HL-60 (cell line): ENCODE measurements at regions not wholly inside any gene's neighbourhood (a gene's known extent, or its start where the extent isn't known, plus 50 kb on each side); places are given as distances from the start of the nearest gene placed in this dataset.

Source experiments
- DNase-seq, 2 experiments: peaks; one replicate each; pipeline ENCODE4 v3.0.0-alpha.2; 2010 to 2020; ENCODE audit warnings: low read depth in 1 of 2, low spot score in 1 of 2
- H3K27ac ChIP-seq: fragments of 250-450 bp; sonication (Bioruptor Pico); replicated peaks from 2 replicates; pipeline ENCODE4 v1.5.1; 2020; ENCODE audit warnings: mild to moderate bottlenecking, moderate library complexity
- H3K27me3 ChIP-seq: fragments of 250-450 bp; sonication (Bioruptor Pico); 2 replicates; pipeline ENCODE4 v1.5.1; 2021; ENCODE audit warnings: mild to moderate bottlenecking, moderate library complexity; ENCODE audit not compliant: insufficient read depth, poor library complexity, severe bottlenecking
- H3K4me3 ChIP-seq: replicated peaks from 2 replicates; pipeline ENCODE4 v1.5.1; 2011; ENCODE audit warnings: mild to moderate bottlenecking, control low read depth, low read length; ENCODE audit not compliant: insufficient read depth
- CTCF ChIP-seq: IDR thresholded peaks from one replicate; pipeline ENCODE4 v1.5.1; 2011; ENCODE audit warnings: low read length, control low read depth, inconsistent platforms; ENCODE audit not compliant: insufficient read depth
- GABPA ChIP-seq: IDR thresholded peaks from 2 replicates; pipeline ENCODE4 v1.6.1; 2012; ENCODE audit warnings: low read depth
- POLR2AphosphoS5 ChIP-seq: IDR thresholded peaks from 2 replicates; pipeline ENCODE4 v1.6.1; 2012; ENCODE audit warnings: low read depth
- REST ChIP-seq: IDR thresholded peaks from 2 replicates; pipeline ENCODE4 v1.6.1; 2012; ENCODE audit warnings: low read depth; ENCODE audit not compliant: insufficient replicate concordance
- SPI1 ChIP-seq: IDR thresholded peaks from 2 replicates; pipeline ENCODE4 v1.6.1; 2012; ENCODE audit warnings: low read depth, mild to moderate bottlenecking, borderline replicate concordance

- DNase-seq, result no peak
- Histone ChIP-seq H3K27ac (no peak overlapping the region), H3K27me3 (no peaks in the 10 kb centered on the region), H3K4me3 (no peak overlapping the region)
- TF ChIP-seq SPI1 (no peak), REST (no peak), GABPA (no peak), POLR2AphosphoS5 (no peak), CTCF (no peak)
Measured at GRCh38 chr7:114783508-114783907, 138.4 kb upstream of the MDFIC start.

- no peak for TF ChIP-seq GABPA
- no peak for TF ChIP-seq CTCF
- no peak for TF ChIP-seq REST
- TF ChIP-seq SPI1, result no peak
- no peak for TF ChIP-seq POLR2AphosphoS5
- no peak overlapping the region for H3K27ac ChIP-seq
- DNase-seq, result no peak
- no peaks in the 10 kb centered on the region for H3K27me3 ChIP-seq
- H3K4me3 ChIP-seq, result no peak overlapping the region
Measured at GRCh38 chr7:114784177-114784576, 137.7 kb upstream of the MDFIC start.

- DNase-seq, result no peak
- no peak overlapping the region for H3K27ac ChIP-seq
- no peaks in the 10 kb centered on the region for H3K27me3 ChIP-seq
- no peak overlapping the region for H3K4me3 ChIP-seq
- no peak for TF ChIP-seq POLR2AphosphoS5
- TF ChIP-seq SPI1, result no peak
- TF ChIP-seq CTCF, result no peak
- no peak for TF ChIP-seq GABPA
- no peak for TF ChIP-seq REST
Measured at GRCh38 chr7:114784746-114785145, 137.1 kb upstream of the MDFIC start.
